Omental fat pad (tissue), 3 donors: ENCODE measurements at regions not wholly inside any gene's neighbourhood (a gene's known extent, or its start where the extent isn't known, plus 50 kb on each side); places are given as distances from the start of the nearest gene placed in this dataset.

ENCODE experiments used
- ATAC-seq: fragments of 150-250 bp; one replicate; pipeline ENCODE4 v1.9.1; 2016; ENCODE audit warnings: mild to moderate bottlenecking, moderate library complexity; ENCODE audit not compliant: low FRiP score
- DNase-seq: peaks from one replicate; pipeline ENCODE4 v3.0.0-alpha.2; 2019; ENCODE audit warnings: low spot score
- CTCF ChIP-seq, 3 donors: fragments of 450-650 bp; IDR thresholded peaks; one replicate each; pipeline ENCODE4 v1.5.1; 2016 to 2017; ENCODE audit warnings: antibody characterized with exemption in 3 of 3, mild to moderate bottlenecking in 3 of 3, moderate library complexity in 2 of 3

GRCh38 chr12:128138125-128138524 lies 128.8 kb upstream of the TMEM132C start:
- DNase-seq (no peak), ATAC-seq (no peak)
- no peak for TF ChIP-seq CTCF (IDR thresholded peaks at IDR 0.05)

- ATAC-seq (no peak), DNase-seq (no peak)
- no peak for TF ChIP-seq CTCF (IDR thresholded peaks at IDR 0.05)
Measured at GRCh38 chr12:128140551-128140950, 126.4 kb upstream of the TMEM132C start.

GRCh38 chr12:128150961-128151360 lies 116.0 kb upstream of the TMEM132C start:
- TF ChIP-seq CTCF (IDR thresholded peaks at IDR 0.05), result no peak
- DNase-seq (no peak), ATAC-seq (no peak)

- no peak for DNase-seq
- ATAC-seq, result no peak
- no peak for TF ChIP-seq CTCF (IDR thresholded peaks at IDR 0.05)
Measured at GRCh38 chr12:128155571-128155970, 111.4 kb upstream of the TMEM132C start.

- DNase-seq (no peak), ATAC-seq (no peak)
- TF ChIP-seq CTCF (IDR thresholded peaks at IDR 0.05), result no peak
Measured at GRCh38 chr12:128163086-128163485, 103.9 kb upstream of the TMEM132C start.

GRCh38 chr12:128164533-128164932 lies 102.4 kb upstream of the TMEM132C start:
- no peak for DNase-seq
- TF ChIP-seq CTCF (IDR thresholded peaks at IDR 0.05), result no peak
- ATAC-seq, result no peak

- DNase-seq, result no peak
- TF ChIP-seq CTCF (IDR thresholded peaks at IDR 0.05), result no peak
- ATAC-seq, result no peak
Measured at GRCh38 chr12:128165387-128165786, 101.6 kb upstream of the TMEM132C start.
